ENCODE measurements at regions not wholly inside any gene's neighbourhood (a gene's known extent, or its start where the extent isn't known, plus 50 kb on each side); places are given as distances from the start of the nearest gene placed in this dataset.

- no peaks in the 10 kb centered on the region for H3K4me1 ChIP-seq (ENCODE audit: control insufficient read depth in 1 of 2, insufficient read depth in 2 of 2, low read length in 2 of 2)
- Mint-ChIP-seq H3K4me1 (no peaks in the 10 kb centered on the region), H3K36me3 (no peaks in the 10 kb centered on the region), H3K27me3 (ENCODE audit: low read depth in 3 of 3) (no peaks in the 10 kb centered on the region), H3K9me3 (peaks cover 0 to 3% (median 0%) of the 10 kb centered on the region in 7 donors), H3K27ac (no peak overlapping the region), H3K4me3 (no peak overlapping the region)
- H3K4me3 ChIP-seq (replicated peaks in 1 of 3; ENCODE audit: low read depth in 2 of 3, low read length in 3 of 3): no peak overlapping the region
- H3K36me3 ChIP-seq (replicated peaks in 1 of 2; ENCODE audit: control insufficient read depth in 1 of 2, insufficient read depth in 2 of 2, low read length in 2 of 2): no peaks in the 10 kb centered on the region
- no peak overlapping the region for H3K27ac ChIP-seq (ENCODE audit: low read depth in 1 of 2, low read length in 2 of 2)
- DNase-seq: no peak
- no peaks in the 10 kb centered on the region for H3K9me3 ChIP-seq (replicated peaks in 1 of 2; ENCODE audit: control insufficient read depth in 1 of 2, insufficient read depth in 1 of 2, low read length in 2 of 2)
- no CpG with 5 or more reads among the region's 3 CpGs for WGBS (ENCODE audit: insufficient coverage)
- H3K9ac ChIP-seq (ENCODE audit: insufficient read depth, low read length, poor library complexity, severe bottlenecking): no peak overlapping the region
- intact Hi-C loops (cut with micrococcal nuclease): no loop called here
- H3K79me2 ChIP-seq (ENCODE audit: insufficient read depth, low read length): no peaks in the 10 kb centered on the region
- no peaks in the 10 kb centered on the region for H3K27me3 ChIP-seq (ENCODE audit: control insufficient read depth in 2 of 2, insufficient read depth in 2 of 2, low read length in 2 of 2)
- H4K20me1 ChIP-seq (ENCODE audit: insufficient read depth, low read length): no peaks in the 10 kb centered on the region
- no peak overlapping the region for H2AFZ ChIP-seq (ENCODE audit: insufficient read depth, low read depth, low read length, poor library complexity, severe bottlenecking)
- no peak for TF ChIP-seq CTCF (IDR thresholded peaks at IDR 0.05)
- no peak overlapping the region for H3K4me2 ChIP-seq (replicated peaks; ENCODE audit: extremely low read depth, low read length, poor library complexity, severe bottlenecking)
Observed at GRCh38 chr10:53476650-53477312, 704.2 kb upstream of the MBL2 start.

- no peak for DNase-seq
- no peaks in the 10 kb centered on the region for H3K79me2 ChIP-seq (ENCODE audit: insufficient read depth, low read length)
Observed at GRCh38 chr10:53469383-53469782, 696.8 kb upstream of the MBL2 start.

More at GRCh38 chr10:53469383-53469782, 696.8 kb upstream of the MBL2 start:
- Histone ChIP-seq H3K9ac (ENCODE audit: insufficient read depth, low read length, poor library complexity, severe bottlenecking) (no peak overlapping the region), H2AFZ (ENCODE audit: insufficient read depth, low read depth, low read length, poor library complexity, severe bottlenecking) (no peak overlapping the region), H3K27me3 (ENCODE audit: control insufficient read depth in 2 of 2, insufficient read depth in 2 of 2, low read length in 2 of 2) (no peaks in the 10 kb centered on the region), H3K27ac (ENCODE audit: low read depth in 1 of 2, low read length in 2 of 2) (no peak overlapping the region), H3K4me2 (replicated peaks; ENCODE audit: extremely low read depth, low read length, poor library complexity, severe bottlenecking) (no peak overlapping the region), H3K36me3 (replicated peaks in 1 of 2; ENCODE audit: control insufficient read depth in 1 of 2, insufficient read depth in 2 of 2, low read length in 2 of 2) (no peaks in the 10 kb centered on the region), H3K9me3 (replicated peaks in 1 of 2; ENCODE audit: control insufficient read depth in 1 of 2, insufficient read depth in 1 of 2, low read length in 2 of 2) (peaks cover 0 to 3% of the 10 kb centered on the region in 2 donors), H4K20me1 (ENCODE audit: insufficient read depth, low read length) (no peaks in the 10 kb centered on the region), H3K4me3 (replicated peaks in 1 of 3; ENCODE audit: low read depth in 2 of 3, low read length in 3 of 3) (no peak overlapping the region), H3K4me1 (ENCODE audit: control insufficient read depth in 1 of 2, insufficient read depth in 2 of 2, low read length in 2 of 2) (no peaks in the 10 kb centered on the region)
- Mint-ChIP-seq H3K27me3 (ENCODE audit: low read depth in 3 of 3) (peaks cover 0 to 2% (median 0%) of the 10 kb centered on the region in 3 donors), H3K27ac (no peak overlapping the region), H3K4me3 (no peak overlapping the region), H3K9me3 (peaks cover 0 to 9% (median 2%) of the 10 kb centered on the region in 7 donors), H3K36me3 (no peaks in the 10 kb centered on the region), H3K4me1 (no peaks in the 10 kb centered on the region)
- intact Hi-C loops (cut with micrococcal nuclease): no loop called here
- no CpG with 5 or more reads among the region's 2 CpGs for WGBS (ENCODE audit: insufficient coverage)
- no peak for TF ChIP-seq CTCF (IDR thresholded peaks at IDR 0.05)
